Mucosa of descending colon (tissue), 3 donors: ENCODE measurements at regions not wholly inside any gene's neighbourhood (a gene's known extent, or its start where the extent isn't known, plus 50 kb on each side); places are given as distances from the start of the nearest gene placed in this dataset.

ENCODE experiments used
- ATAC-seq: fragments of 200-7000 bp; cut with Tn5 transposase; one replicate; pipeline ENCODE4 v1.9.1; 2020; ENCODE audit warnings: mild to moderate bottlenecking, moderate library complexity
- DNase-seq, 3 donors: peaks; one replicate each; pipeline ENCODE4 v3.0.0-alpha.2; 2020
- H3K36me3 ChIP-seq: fragments of 200-600 bp; one replicate; pipeline ENCODE4 v1.8.0; 2021; ENCODE audit warnings: low read depth, mild to moderate bottlenecking
- H3K4me1 ChIP-seq: fragments of 200-600 bp; one replicate; pipeline ENCODE4 v1.8.0; 2021; ENCODE audit warnings: low read depth, mild to moderate bottlenecking
- H3K4me3 ChIP-seq: fragments of 200-600 bp; one replicate; pipeline ENCODE4 v1.8.0; 2021; ENCODE audit warnings: mild to moderate bottlenecking
- H3K9me3 ChIP-seq: fragments of 200-600 bp; one replicate; pipeline ENCODE4 v1.8.0; 2021; ENCODE audit warnings: mild to moderate bottlenecking
- CTCF ChIP-seq: fragments of 200-600 bp; IDR thresholded peaks from one replicate; pipeline ENCODE4 v1.8.0; 2022; ENCODE audit warnings: antibody characterized with exemption, mild to moderate bottlenecking
- intact Hi-C, 2 donors: fragments of 100-400 bp; cut with DNase I in 1 of 2; cut with micrococcal nuclease in 1 of 2; formaldehyde crosslinking; loops; one replicate each; pipeline versions ENCODE4 v1.11.0 to v1.11.1; 2022; cut with DNase I, micrococcal nuclease
- donor health status: DM: no; HTN: no; CAD: no; lungs with moderate emphysema.
- donor health status: DM: no; HTN: no; CAD: no.
- donor health status: DM: no; HTN: yes; CAD: no.

- Histone ChIP-seq H3K4me3 (no peak overlapping the region), H3K4me1 (peaks cover 17% of the 10 kb centered on the region), H3K9me3 (no peaks in the 10 kb centered on the region), H3K36me3 (no peaks in the 10 kb centered on the region)
- TF ChIP-seq CTCF = no peak
- intact Hi-C loops = no loop called here
- ATAC-seq = no peak
- DNase-seq = no peak
Observed at GRCh38 chr1:116833718-116834117, 76.0 kb upstream of the PTGFRN start.

DNA sequence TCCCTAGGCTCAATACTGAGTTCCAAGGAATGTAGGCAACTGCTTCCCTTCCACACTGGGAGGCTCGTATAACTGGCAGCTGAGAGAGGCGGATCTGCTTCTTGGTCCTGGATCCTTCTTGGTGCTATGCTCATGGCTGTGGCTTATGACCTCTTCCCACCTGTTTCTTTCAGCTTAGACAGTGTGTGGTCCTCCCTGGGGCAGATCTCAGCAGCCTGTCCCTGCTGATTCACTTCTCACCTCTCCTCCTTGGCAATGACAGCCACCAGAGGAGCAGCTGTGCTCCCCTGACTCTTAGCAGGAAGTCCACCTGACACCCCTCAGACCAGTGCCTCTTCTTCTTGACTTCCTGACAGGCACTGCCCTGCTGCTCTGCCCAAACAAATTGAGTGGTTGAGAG, 75.1 kb upstream of the PTGFRN start:
- no peak for TF ChIP-seq CTCF
- H3K9me3 ChIP-seq = no peaks in the 10 kb centered on the region
- intact Hi-C loops = no loop called here
- H3K36me3 ChIP-seq = no peaks in the 10 kb centered on the region
- DNase-seq (no peak), ATAC-seq (no peak)
- H3K4me1 ChIP-seq = peaks cover 17% of the 10 kb centered on the region
- no peak overlapping the region for H3K4me3 ChIP-seq

GRCh38 chr1:116835161-116835560, 74.6 kb upstream of the PTGFRN start:
- H3K4me3 ChIP-seq = no peak overlapping the region
- intact Hi-C loops = no loop called here
- H3K36me3 ChIP-seq = no peaks in the 10 kb centered on the region
- TF ChIP-seq CTCF = no peak
- H3K4me1 ChIP-seq = peaks cover 17% of the 10 kb centered on the region
- DNase-seq = no peak
- no peak for ATAC-seq
- no peaks in the 10 kb centered on the region for H3K9me3 ChIP-seq

GRCh38 chr1:116836099-116836498, 73.6 kb upstream of the PTGFRN start:
- Histone ChIP-seq H3K4me3 (no peak overlapping the region), H3K36me3 (no peaks in the 10 kb centered on the region), H3K9me3 (no peaks in the 10 kb centered on the region), H3K4me1 (peaks cover 17% of the 10 kb centered on the region)
- no peak for TF ChIP-seq CTCF
- intact Hi-C loops = no loop called here
- ATAC-seq (no peak), DNase-seq (no peak)

GRCh38 chr1:116841569-116842344, 68.0 kb upstream of the PTGFRN start:
- Histone ChIP-seq H3K9me3 (peaks cover 3% of the 10 kb centered on the region), H3K4me3 (no peak overlapping the region), H3K4me1 (no peaks in the 10 kb centered on the region), H3K36me3 (no peaks in the 10 kb centered on the region)
- DNase-seq = no peak
- ATAC-seq = no peak
- no peak for TF ChIP-seq CTCF
- intact Hi-C loops = no loop called here
